ENCODE measurements at regions not wholly inside any gene's neighbourhood (a gene's known extent, or its start where the extent isn't known, plus 50 kb on each side); places are given as distances from the start of the nearest gene placed in this dataset.

DNA sequence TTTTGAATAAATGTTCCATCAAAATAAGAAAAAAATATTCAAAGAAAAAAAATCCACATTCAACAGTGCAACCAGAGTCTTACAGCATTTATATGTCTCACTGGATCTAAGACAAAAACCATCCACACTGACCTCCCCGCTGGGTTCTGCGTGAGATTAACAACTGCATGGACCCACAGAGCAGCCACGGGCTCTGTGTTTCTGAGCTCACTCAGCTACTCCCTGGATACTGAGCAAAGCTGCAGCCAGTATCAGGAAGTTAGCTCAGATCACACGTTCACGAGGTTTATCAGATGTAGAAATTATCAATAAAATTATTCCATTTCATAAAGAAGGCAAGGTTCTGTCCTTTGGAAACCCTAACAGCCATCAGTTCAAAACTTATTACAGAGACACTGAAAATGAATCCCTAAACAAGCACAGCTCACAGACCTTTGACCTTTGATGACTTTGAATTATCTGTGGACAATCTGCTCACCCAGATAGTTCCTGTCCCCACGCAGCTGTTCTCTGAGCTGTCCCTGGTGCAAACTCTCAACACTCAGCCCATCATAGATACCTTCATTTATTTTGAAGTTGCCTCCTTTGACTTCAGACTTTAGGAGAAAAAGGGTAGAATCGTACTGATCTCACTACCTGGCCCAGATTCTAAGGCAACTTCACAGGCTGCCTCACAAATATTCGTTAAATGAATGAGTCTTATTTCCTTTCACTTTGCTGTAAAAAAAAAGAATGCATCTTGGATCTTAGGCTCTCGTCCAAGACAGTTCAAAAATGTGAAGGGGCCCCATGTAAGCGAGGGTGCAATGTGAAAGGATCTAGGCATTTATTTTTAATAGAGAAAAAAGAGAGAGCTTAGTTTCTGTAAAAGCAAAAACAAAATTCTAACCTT, 67.7 kb upstream of the SVIL start:
- TF ChIP-seq, protein P1, sequence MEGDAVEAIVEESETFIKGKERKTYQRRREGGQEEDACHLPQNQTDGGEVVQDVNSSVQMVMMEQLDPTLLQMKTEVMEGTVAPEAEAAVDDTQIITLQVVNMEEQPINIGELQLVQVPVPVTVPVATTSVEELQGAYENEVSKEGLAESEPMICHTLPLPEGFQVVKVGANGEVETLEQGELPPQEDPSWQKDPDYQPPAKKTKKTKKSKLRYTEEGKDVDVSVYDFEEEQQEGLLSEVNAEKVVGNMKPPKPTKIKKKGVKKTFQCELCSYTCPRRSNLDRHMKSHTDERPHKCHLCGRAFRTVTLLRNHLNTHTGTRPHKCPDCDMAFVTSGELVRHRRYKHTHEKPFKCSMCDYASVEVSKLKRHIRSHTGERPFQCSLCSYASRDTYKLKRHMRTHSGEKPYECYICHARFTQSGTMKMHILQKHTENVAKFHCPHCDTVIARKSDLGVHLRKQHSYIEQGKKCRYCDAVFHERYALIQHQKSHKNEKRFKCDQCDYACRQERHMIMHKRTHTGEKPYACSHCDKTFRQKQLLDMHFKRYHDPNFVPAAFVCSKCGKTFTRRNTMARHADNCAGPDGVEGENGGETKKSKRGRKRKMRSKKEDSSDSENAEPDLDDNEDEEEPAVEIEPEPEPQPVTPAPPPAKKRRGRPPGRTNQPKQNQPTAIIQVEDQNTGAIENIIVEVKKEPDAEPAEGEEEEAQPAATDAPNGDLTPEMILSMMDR (IDR thresholded peaks at IDR 0.05): no peak
- TF ChIP-seq POLR2A (IDR thresholded peaks at IDR 0.05): no peak
